ENCODE measurements at regions not wholly inside any gene's neighbourhood (a gene's known extent, or its start where the extent isn't known, plus 50 kb on each side); places are given as distances from the start of the nearest gene placed in this dataset.

DNA sequence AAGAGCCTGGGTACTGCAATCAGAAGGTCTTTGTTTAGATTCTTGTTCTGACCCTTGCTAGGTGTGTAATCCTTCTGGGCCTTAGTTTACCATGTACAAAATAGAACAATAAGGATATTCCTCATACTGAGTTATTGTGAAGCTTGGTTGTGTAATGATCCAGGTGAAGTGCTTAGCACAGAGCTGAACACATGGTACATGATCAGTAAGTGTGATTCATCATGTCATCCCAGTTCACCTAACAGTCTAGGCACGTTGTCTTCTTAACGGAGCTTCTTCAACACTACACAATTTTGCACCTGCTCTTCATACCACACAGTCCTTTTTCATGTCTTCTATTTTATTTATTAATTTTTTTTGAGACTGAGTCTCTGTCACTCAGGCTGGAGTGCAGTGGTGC is 234.3 kb upstream of the TENM4 start:
- H2BK20ac ChIP-seq (ENCODE audit: low read depth, low read length): no peak overlapping the region
- TF ChIP-seq, protein P1, sequence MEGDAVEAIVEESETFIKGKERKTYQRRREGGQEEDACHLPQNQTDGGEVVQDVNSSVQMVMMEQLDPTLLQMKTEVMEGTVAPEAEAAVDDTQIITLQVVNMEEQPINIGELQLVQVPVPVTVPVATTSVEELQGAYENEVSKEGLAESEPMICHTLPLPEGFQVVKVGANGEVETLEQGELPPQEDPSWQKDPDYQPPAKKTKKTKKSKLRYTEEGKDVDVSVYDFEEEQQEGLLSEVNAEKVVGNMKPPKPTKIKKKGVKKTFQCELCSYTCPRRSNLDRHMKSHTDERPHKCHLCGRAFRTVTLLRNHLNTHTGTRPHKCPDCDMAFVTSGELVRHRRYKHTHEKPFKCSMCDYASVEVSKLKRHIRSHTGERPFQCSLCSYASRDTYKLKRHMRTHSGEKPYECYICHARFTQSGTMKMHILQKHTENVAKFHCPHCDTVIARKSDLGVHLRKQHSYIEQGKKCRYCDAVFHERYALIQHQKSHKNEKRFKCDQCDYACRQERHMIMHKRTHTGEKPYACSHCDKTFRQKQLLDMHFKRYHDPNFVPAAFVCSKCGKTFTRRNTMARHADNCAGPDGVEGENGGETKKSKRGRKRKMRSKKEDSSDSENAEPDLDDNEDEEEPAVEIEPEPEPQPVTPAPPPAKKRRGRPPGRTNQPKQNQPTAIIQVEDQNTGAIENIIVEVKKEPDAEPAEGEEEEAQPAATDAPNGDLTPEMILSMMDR (conservative IDR thresholded peaks at IDR 0.05; ENCODE audit: low read depth, low read length): no peak
- no CpG with 5 or more reads among the region's 2 CpGs for WGBS, 2 experiments (ENCODE audit: extremely low coverage in 2 of 2, insufficient read length in 1 of 2)
- no peak overlapping the region for H4K5ac ChIP-seq (ENCODE audit: low read depth, low read length)
- no peak for ATAC-seq (ENCODE audit: low read depth)
- H3K23ac ChIP-seq (ENCODE audit: low read depth, low read length): no peak overlapping the region
- H3K9me1 ChIP-seq (ENCODE audit: insufficient read depth, low read length): no peaks in the 10 kb centered on the region
- H3K79me1 ChIP-seq (ENCODE audit: low read depth in 1 of 2, low read length in 2 of 2): no peaks in the 10 kb centered on the region
- no peak overlapping the region for H3K18ac ChIP-seq (ENCODE audit: low read depth, low read length)
- H3K4me1 ChIP-seq (ENCODE audit: control insufficient read depth, insufficient read depth, low read length): no peaks in the 10 kb centered on the region
- ChIA-PET CTCF (interaction anchor here (1.7 kb wide), 1 partner anchor 10 kb away, joined by 4 read pairs; no protein-coding TSS in a partner anchor), POLR2A (ENCODE audit: unreplicated experiment) (no interaction called here)
- no peaks in the 10 kb centered on the region for H3K36me3 ChIP-seq (ENCODE audit: control insufficient read depth, insufficient read depth, low read length)
- H3K4ac ChIP-seq (ENCODE audit: low read depth, low read length): no peak overlapping the region
- dilution Hi-C loops (cut with HindIII; ENCODE audit: low sequenced_read_pairs, unreplicated experiment): no loop called here
- H3K9me3 ChIP-seq (ENCODE audit: control insufficient read depth, insufficient read depth, low read length): no peaks in the 10 kb centered on the region
- no peaks in the 10 kb centered on the region for H4K20me1 ChIP-seq (ENCODE audit: insufficient read depth, low read length)
- no peak overlapping the region for H2BK5ac ChIP-seq (ENCODE audit: low read depth, low read length, poor library complexity, severe bottlenecking)
- H3K4me3 ChIP-seq (ENCODE audit: insufficient read depth, low read depth, low read length): no peak overlapping the region
- H2BK120ac ChIP-seq (ENCODE audit: low read depth, low read length): no peak overlapping the region
- H2AFZ ChIP-seq (replicated peaks; ENCODE audit: low read length, poor library complexity): no peak overlapping the region
- DNase-seq: no peak
- no peak overlapping the region for H3K56ac ChIP-seq (ENCODE audit: extremely low read depth, insufficient read depth, low read length)
- no peak overlapping the region for H3K14ac ChIP-seq (replicated peaks; ENCODE audit: low read depth, low read length)
- no peak overlapping the region for H3K27ac ChIP-seq (ENCODE audit: insufficient read depth, low read length)
- H2AK5ac ChIP-seq (ENCODE audit: low read depth, low read length): no peak overlapping the region
- in situ Hi-C loops (cut with MboI; ENCODE audit: low sequenced_read_pairs): no loop called here
- no peak overlapping the region for H2AK9ac ChIP-seq (replicated peaks; ENCODE audit: low read depth, low read length, poor library complexity)
- no peak overlapping the region for H4K91ac ChIP-seq (ENCODE audit: insufficient read depth, low read depth, low read length)
- no peaks in the 10 kb centered on the region for H3K27me3 ChIP-seq (ENCODE audit: control insufficient read depth, insufficient read depth, low read length)
- intact Hi-C loops (cut with micrococcal nuclease): no loop called here
- no TSS peak for BruUV-seq (replicated peaks)
- no peak overlapping the region for H3K9ac ChIP-seq (ENCODE audit: low read depth, low read length)
- H3K4me2 ChIP-seq (ENCODE audit: low read depth, low read length): no peak overlapping the region
- no peak overlapping the region for H2BK15ac ChIP-seq (ENCODE audit: low read depth, low read length)
- H4K8ac ChIP-seq (ENCODE audit: low read depth in 2 of 2, low read length in 2 of 2): no peak overlapping the region
